ENCODE measurements at regions not wholly inside any gene's neighbourhood (a gene's known extent, or its start where the extent isn't known, plus 50 kb on each side); places are given as distances from the start of the nearest gene placed in this dataset.

DNA sequence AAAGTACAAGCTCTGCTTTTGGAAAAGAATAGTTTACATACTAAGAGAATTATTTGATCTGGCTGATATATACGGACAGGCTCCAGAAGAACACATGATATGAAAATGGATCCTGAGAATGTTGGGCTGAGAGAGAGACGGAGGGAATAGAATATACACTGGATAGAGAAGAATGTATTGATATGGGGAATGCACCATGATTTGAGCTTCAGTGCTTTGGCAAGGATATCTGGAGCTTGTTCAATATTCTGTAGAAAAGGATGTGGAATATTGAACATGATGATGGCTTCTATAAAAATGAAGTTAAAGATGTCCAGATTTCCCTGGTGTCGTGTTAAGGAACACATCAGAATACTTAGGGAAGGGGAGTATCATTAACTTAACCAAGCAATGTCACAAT lies 280.5 kb upstream of the VLDLR start:
- Histone ChIP-seq H3K4me3 (ENCODE audit: insufficient read depth, low read depth, low read length) (no peak overlapping the region), H3K9me3 (ENCODE audit: control insufficient read depth, insufficient read depth, low read length) (no peaks in the 10 kb centered on the region), H2AFZ (replicated peaks; ENCODE audit: low read length, poor library complexity) (no peak overlapping the region), H3K9ac (ENCODE audit: low read depth, low read length) (no peak overlapping the region), H4K8ac (ENCODE audit: low read depth in 2 of 2, low read length in 2 of 2) (no peak overlapping the region), H4K20me1 (ENCODE audit: insufficient read depth, low read length) (no peaks in the 10 kb centered on the region), H3K4me1 (ENCODE audit: control insufficient read depth, insufficient read depth, low read length) (no peaks in the 10 kb centered on the region), H2BK15ac (ENCODE audit: low read depth, low read length) (no peak overlapping the region), H3K9me1 (ENCODE audit: insufficient read depth, low read length) (no peaks in the 10 kb centered on the region), H4K5ac (ENCODE audit: low read depth, low read length) (no peak overlapping the region), H2BK5ac (ENCODE audit: low read depth, low read length, poor library complexity, severe bottlenecking) (no peak overlapping the region), H3K23ac (ENCODE audit: low read depth, low read length) (no peak overlapping the region), H3K27ac (ENCODE audit: insufficient read depth, low read length) (no peak overlapping the region), H3K27me3 (ENCODE audit: control insufficient read depth, insufficient read depth, low read length) (no peaks in the 10 kb centered on the region), H4K91ac (ENCODE audit: insufficient read depth, low read depth, low read length) (no peak overlapping the region), H3K4me2 (ENCODE audit: low read depth, low read length) (no peak overlapping the region), H3K79me1 (ENCODE audit: low read depth in 1 of 2, low read length in 2 of 2) (no peaks in the 10 kb centered on the region), H2AK5ac (ENCODE audit: low read depth, low read length) (no peak overlapping the region), H3K4ac (ENCODE audit: low read depth, low read length) (no peak overlapping the region), H3K36me3 (ENCODE audit: control insufficient read depth, insufficient read depth, low read length) (no peaks in the 10 kb centered on the region), H3K18ac (ENCODE audit: low read depth, low read length) (no peak overlapping the region), H2AK9ac (replicated peaks; ENCODE audit: low read depth, low read length, poor library complexity) (no peak overlapping the region), H3K14ac (replicated peaks; ENCODE audit: low read depth, low read length) (no peak overlapping the region), H3K56ac (ENCODE audit: extremely low read depth, insufficient read depth, low read length) (no peak overlapping the region), H2BK120ac (ENCODE audit: low read depth, low read length) (no peak overlapping the region), H2BK20ac (ENCODE audit: low read depth, low read length) (no peak overlapping the region)
- dilution Hi-C loops (cut with HindIII; ENCODE audit: low sequenced_read_pairs, unreplicated experiment) (no loop called here), in situ Hi-C loops (cut with MboI; ENCODE audit: low sequenced_read_pairs) (no loop called here), intact Hi-C loops (cut with micrococcal nuclease) (no loop called here)
- BruUV-seq (replicated peaks), result no TSS peak
- TF ChIP-seq RAD21 (IDR thresholded peaks at IDR 0.05; ENCODE audit: low read length), result no peak
- TF ChIP-seq RCOR1 (IDR thresholded peaks at IDR 0.05; ENCODE audit: insufficient replicate concordance, low read length), result no peak
- TF ChIP-seq, protein P1, sequence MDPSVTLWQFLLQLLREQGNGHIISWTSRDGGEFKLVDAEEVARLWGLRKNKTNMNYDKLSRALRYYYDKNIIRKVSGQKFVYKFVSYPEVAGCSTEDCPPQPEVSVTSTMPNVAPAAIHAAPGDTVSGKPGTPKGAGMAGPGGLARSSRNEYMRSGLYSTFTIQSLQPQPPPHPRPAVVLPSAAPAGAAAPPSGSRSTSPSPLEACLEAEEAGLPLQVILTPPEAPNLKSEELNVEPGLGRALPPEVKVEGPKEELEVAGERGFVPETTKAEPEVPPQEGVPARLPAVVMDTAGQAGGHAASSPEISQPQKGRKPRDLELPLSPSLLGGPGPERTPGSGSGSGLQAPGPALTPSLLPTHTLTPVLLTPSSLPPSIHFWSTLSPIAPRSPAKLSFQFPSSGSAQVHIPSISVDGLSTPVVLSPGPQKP (IDR thresholded peaks at IDR 0.05; ENCODE audit: borderline replicate concordance, low read depth, low read length), result no peak
- no peak for TF ChIP-seq CEBPB (IDR thresholded peaks at IDR 0.05; ENCODE audit: low read depth, low read length)
- no peak for TF ChIP-seq FOS (IDR thresholded peaks at IDR 0.05; ENCODE audit: low read depth, low read length)
- TF ChIP-seq NFE2L2 (IDR thresholded peaks at IDR 0.05; ENCODE audit: low read depth, low read length), result no peak
- no peak for TF ChIP-seq POLR2A (IDR thresholded peaks at IDR 0.05; ENCODE audit: low read depth, low read length)
- TF ChIP-seq, protein P2, sequence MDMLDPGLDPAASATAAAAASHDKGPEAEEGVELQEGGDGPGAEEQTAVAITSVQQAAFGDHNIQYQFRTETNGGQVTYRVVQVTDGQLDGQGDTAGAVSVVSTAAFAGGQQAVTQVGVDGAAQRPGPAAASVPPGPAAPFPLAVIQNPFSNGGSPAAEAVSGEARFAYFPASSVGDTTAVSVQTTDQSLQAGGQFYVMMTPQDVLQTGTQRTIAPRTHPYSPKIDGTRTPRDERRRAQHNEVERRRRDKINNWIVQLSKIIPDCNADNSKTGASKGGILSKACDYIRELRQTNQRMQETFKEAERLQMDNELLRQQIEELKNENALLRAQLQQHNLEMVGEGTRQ (IDR thresholded peaks at IDR 0.05; ENCODE audit: low read depth, low read length), result no peak
- TF ChIP-seq SMC3 (IDR thresholded peaks at IDR 0.05; ENCODE audit: low read depth, low read length), result no peak
- no peak for TF ChIP-seq BHLHE40 (IDR thresholded peaks at IDR 0.05; ENCODE audit: low read depth, low read length)
- TF ChIP-seq CHD1 (IDR thresholded peaks at IDR 0.05; ENCODE audit: low read depth, low read length), result no peak
- TF ChIP-seq MAFK (IDR thresholded peaks at IDR 0.05; ENCODE audit: low read depth, low read length), result no peak
- no peak for DNase-seq
- POLR2A ChIA-PET (ENCODE audit: unreplicated experiment), result no interaction called here
- no CpG with 5 or more reads among the region's 3 CpGs for WGBS, 2 experiments (ENCODE audit: extremely low coverage in 2 of 2, insufficient read length in 1 of 2)
- CTCF ChIA-PET, result no interaction called here
- no peak for ATAC-seq (ENCODE audit: low read depth)

All from IMR-90 (cell line).